GM19025 (cell line): ENCODE measurements at regions not wholly inside any gene's neighbourhood (a gene's known extent, or its start where the extent isn't known, plus 50 kb on each side); places are given as distances from the start of the nearest gene placed in this dataset.
"Not testable (repeated sequence)": the region's sequence is repeated elsewhere in the genome, so short reads cannot be mapped to it uniquely, and the experiment has no call there.

ENCODE experiments used
- ATAC-seq: cut with Tn5 transposase; IDR thresholded peaks from one replicate; pipeline ENCODE4 v1.9.1; 2021; ENCODE audit warnings: mild to moderate bottlenecking, low read depth, moderate library complexity; ENCODE audit not compliant: unreplicated experiment

- no peak for ATAC-seq
These were observed 1181.9 kb downstream of the ROBO2 start for GRCh38 chr3:78221796-78222195.

- ATAC-seq = no peak
These were observed 1195.9 kb downstream of the ROBO2 start for GRCh38 chr3:78235841-78236240.

- ATAC-seq = no peak
These were observed 1198.9 kb downstream of the ROBO2 start for GRCh38 chr3:78238811-78239210.

GRCh38 chr3:78242724-78243123, 1202.8 kb downstream of the ROBO2 start:
- no peak for ATAC-seq

- no peak for ATAC-seq
These were observed 1204.2 kb downstream of the ROBO2 start for GRCh38 chr3:78244136-78244535.

GRCh38 chr3:78249294-78249693, 1209.4 kb downstream of the ROBO2 start:
- no peak for ATAC-seq

GRCh38 chr3:78253860-78254259, 1214.0 kb downstream of the ROBO2 start:
- ATAC-seq = no peak

- no peak for ATAC-seq
These were observed 1215.5 kb downstream of the ROBO2 start for GRCh38 chr3:78255403-78255802.

GRCh38 chr3:78256123-78256522, 1216.2 kb downstream of the ROBO2 start:
- no peak for ATAC-seq

- ATAC-seq = no peak
These were observed 1218.1 kb downstream of the ROBO2 start for GRCh38 chr3:78257951-78258530.

GRCh38 chr3:78258798-78259197, 1218.9 kb downstream of the ROBO2 start:
- ATAC-seq = no peak

- no peak for ATAC-seq
These were observed 1220.5 kb downstream of the ROBO2 start for GRCh38 chr3:78260388-78260787.

- ATAC-seq = not testable (repeated sequence)
These were observed 1226.7 kb downstream of the ROBO2 start for GRCh38 chr3:78266550-78266949.

GRCh38 chr3:78267235-78267634, 1227.3 kb downstream of the ROBO2 start:
- no peak for ATAC-seq

GRCh38 chr3:78268087-78268486, 1228.2 kb downstream of the ROBO2 start:
- no peak for ATAC-seq

GRCh38 chr3:78268716-78269668, 1229.1 kb downstream of the ROBO2 start:
- no peak for ATAC-seq

- no peak for ATAC-seq
These were observed 1233.4 kb downstream of the ROBO2 start for GRCh38 chr3:78273326-78273725.

GRCh38 chr3:78274475-78275065, 1234.7 kb downstream of the ROBO2 start:
- ATAC-seq = no peak

- ATAC-seq = no peak
These were observed 1235.5 kb downstream of the ROBO2 start for GRCh38 chr3:78275420-78275852.

GRCh38 chr3:78277220-78277619, 1237.3 kb downstream of the ROBO2 start:
- no peak for ATAC-seq

- no peak for ATAC-seq
These were observed 1237.9 kb downstream of the ROBO2 start for GRCh38 chr3:78277801-78278200.
